Activated T-cell treated with anti-CD3 and anti-CD28 coated beads, Interleukin-2, amount 50 U/mL, for 72 hours (primary cell): ENCODE measurements at regions not wholly inside any gene's neighbourhood (a gene's known extent, or its start where the extent isn't known, plus 50 kb on each side); places are given as distances from the start of the nearest gene placed in this dataset.

ENCODE experiments used
- ATAC-seq, 2 donors: fragments of 150-1000 bp; cut with Tn5 transposase; replicated peaks in 1 of 2; 2 replicates each; pipeline ENCODE4 v1.10.0; 2021; ENCODE audit warnings: moderate library complexity in 2 of 2, mild to moderate bottlenecking in 1 of 2
- DNase-seq, 2 donors: peaks; one replicate each; pipeline ENCODE4 v3.0.0; 2021 to 2022; ENCODE audit warnings: mixed read lengths in 1 of 2
- H3K27ac Mint-ChIP-seq: one replicate; pipeline ENCODE4 v1.8.0; 2022; ENCODE audit warnings: mild to moderate bottlenecking, moderate library complexity, mixed read lengths
- H3K27me3 Mint-ChIP-seq: one replicate; pipeline ENCODE4 v1.8.0; 2022; ENCODE audit warnings: low read depth, mixed read lengths
- H3K36me3 Mint-ChIP-seq, 2 donors: one replicate each; pipeline ENCODE4 v1.8.0; 2022; ENCODE audit warnings: mixed read lengths in 2 of 2, mild to moderate bottlenecking in 1 of 2; ENCODE audit not compliant: insufficient read depth in 2 of 2
- H3K4me1 Mint-ChIP-seq: one replicate; pipeline ENCODE4 v1.8.0; 2022; ENCODE audit warnings: low read depth, mixed read lengths
- H3K4me3 Mint-ChIP-seq, 2 donors: one replicate each; pipeline ENCODE4 v1.8.0; 2022; ENCODE audit warnings: mild to moderate bottlenecking in 2 of 2, mixed read lengths in 2 of 2, moderate library complexity in 2 of 2
- H3K9me3 Mint-ChIP-seq, 2 donors: one replicate each; pipeline ENCODE4 v1.8.0; 2022; ENCODE audit warnings: mixed read lengths in 2 of 2

GRCh38 chr4:14864365-14865030 lies 137.8 kb upstream of the CPEB2 start:
- H3K9me3 Mint-ChIP-seq = no peaks in the 10 kb centered on the region
- H3K4me1 Mint-ChIP-seq = peaks cover 6% of the 10 kb centered on the region
- H3K36me3 Mint-ChIP-seq = no peaks in the 10 kb centered on the region
- ATAC-seq (no peak), DNase-seq (no peak)
- no peak overlapping the region for H3K4me3 Mint-ChIP-seq
- no peak overlapping the region for H3K27ac Mint-ChIP-seq
- peaks cover 52% of the 10 kb centered on the region for H3K27me3 Mint-ChIP-seq

GRCh38 chr4:14865031-14865366 lies 137.3 kb upstream of the CPEB2 start:
- Mint-ChIP-seq H3K9me3 (no peaks in the 10 kb centered on the region), H3K4me1 (peaks cover 6% of the 10 kb centered on the region), H3K27ac (no peak overlapping the region), H3K36me3 (no peaks in the 10 kb centered on the region), H3K27me3 (peaks cover 47% of the 10 kb centered on the region), H3K4me3 (no peak overlapping the region)
- DNase-seq = no peak
- ATAC-seq = no peak

- Mint-ChIP-seq H3K9me3 (no peaks in the 10 kb centered on the region), H3K27ac (no peak overlapping the region), H3K4me1 (peaks cover 6% of the 10 kb centered on the region), H3K4me3 (no peak overlapping the region), H3K36me3 (no peaks in the 10 kb centered on the region), H3K27me3 (peaks cover 44% of the 10 kb centered on the region)
- DNase-seq (no peak), ATAC-seq (no peak)
Measured at GRCh38 chr4:14865804-14866203, 136.5 kb upstream of the CPEB2 start.

GRCh38 chr4:14867847-14868246 lies 134.4 kb upstream of the CPEB2 start:
- Mint-ChIP-seq H3K27ac (no peak overlapping the region), H3K27me3 (peaks cover 35% of the 10 kb centered on the region), H3K4me3 (no peak overlapping the region), H3K36me3 (no peaks in the 10 kb centered on the region), H3K9me3 (no peaks in the 10 kb centered on the region), H3K4me1 (peaks cover 6% of the 10 kb centered on the region)
- ATAC-seq (no peak), DNase-seq (no peak)

GRCh38 chr4:14868426-14869395 lies 133.6 kb upstream of the CPEB2 start:
- no peak overlapping the region for H3K4me3 Mint-ChIP-seq
- no peaks in the 10 kb centered on the region for H3K36me3 Mint-ChIP-seq
- no peak overlapping the region for H3K27ac Mint-ChIP-seq

GRCh38 chr4:14871676-14872430 lies 130.4 kb upstream of the CPEB2 start:
- peak; percentile 41 to 56 for ATAC-seq
- H3K4me3 Mint-ChIP-seq = no peak overlapping the region
- H3K4me1 Mint-ChIP-seq = peaks cover 23% of the 10 kb centered on the region
- peak; percentile 23 to 32 for DNase-seq
- no peak overlapping the region for H3K27ac Mint-ChIP-seq
- peaks cover 2 to 3% of the 10 kb centered on the region in 2 donors for H3K36me3 Mint-ChIP-seq
- H3K27me3 Mint-ChIP-seq = peaks cover 11% of the 10 kb centered on the region
- H3K9me3 Mint-ChIP-seq = peaks cover 3% of the 10 kb centered on the region in 2 donors

More at GRCh38 chr4:14868426-14869395, 133.6 kb upstream of the CPEB2 start:
- Mint-ChIP-seq H3K27me3 (peaks cover 30% of the 10 kb centered on the region), H3K4me1 (peaks cover 6% of the 10 kb centered on the region), H3K9me3 (no peaks in the 10 kb centered on the region)
- no peak for ATAC-seq
- DNase-seq = no peak

- H3K9me3 Mint-ChIP-seq = peaks cover 3% of the 10 kb centered on the region in 2 donors
- H3K27me3 Mint-ChIP-seq = peaks cover 5% of the 10 kb centered on the region
- peak; percentile 86 for ATAC-seq
- H3K4me1 Mint-ChIP-seq = peaks cover 32% of the 10 kb centered on the region
- H3K27ac Mint-ChIP-seq = no peak overlapping the region
- H3K36me3 Mint-ChIP-seq = peaks cover 2 to 3% of the 10 kb centered on the region in 2 donors
- peak overlapping the region in 1 of 2 donors; percentile 30 for H3K4me3 Mint-ChIP-seq
- DNase-seq = peak in 1 of 2 donors; percentile 5
Measured at GRCh38 chr4:14874990-14875389, 127.3 kb upstream of the CPEB2 start.

GRCh38 chr4:14877246-14878225 lies 124.7 kb upstream of the CPEB2 start:
- DNase-seq = no peak
- ATAC-seq = no peak
- peaks cover 32% of the 10 kb centered on the region for H3K4me1 Mint-ChIP-seq
- H3K9me3 Mint-ChIP-seq = peaks cover 3% of the 10 kb centered on the region in 2 donors
- H3K36me3 Mint-ChIP-seq = peaks cover 2 to 3% of the 10 kb centered on the region in 2 donors
- no peak overlapping the region for H3K4me3 Mint-ChIP-seq
- H3K27ac Mint-ChIP-seq = no peak overlapping the region
- H3K27me3 Mint-ChIP-seq = no peaks in the 10 kb centered on the region

- Mint-ChIP-seq H3K36me3 (peaks cover 2 to 3% of the 10 kb centered on the region in 2 donors), H3K4me3 (no peak overlapping the region), H3K27me3 (peaks cover 8% of the 10 kb centered on the region), H3K27ac (no peak overlapping the region), H3K9me3 (peaks cover 3% of the 10 kb centered on the region in 2 donors), H3K4me1 (peaks cover 32% of the 10 kb centered on the region)
- DNase-seq (no peak), ATAC-seq (no peak)
Measured at GRCh38 chr4:14878681-14879080, 123.6 kb upstream of the CPEB2 start.

- H3K9me3 Mint-ChIP-seq = peaks cover 3% of the 10 kb centered on the region in 2 donors
- H3K36me3 Mint-ChIP-seq = peaks cover 2 to 3% of the 10 kb centered on the region in 2 donors
- no peak for DNase-seq
- H3K27me3 Mint-ChIP-seq = peaks cover 17% of the 10 kb centered on the region
- peaks cover 29% of the 10 kb centered on the region for H3K4me1 Mint-ChIP-seq
- H3K27ac Mint-ChIP-seq = no peak overlapping the region
- H3K4me3 Mint-ChIP-seq = no peak overlapping the region
- no peak for ATAC-seq
Measured at GRCh38 chr4:14879683-14880082, 122.6 kb upstream of the CPEB2 start.

- H3K9me3 Mint-ChIP-seq = peaks cover 2 to 3% of the 10 kb centered on the region in 2 donors
- H3K36me3 Mint-ChIP-seq = peaks cover 2% of the 10 kb centered on the region in 2 donors
- DNase-seq = no peak
- ATAC-seq = no peak
- no peak overlapping the region for H3K4me3 Mint-ChIP-seq
- H3K4me1 Mint-ChIP-seq = peaks cover 17% of the 10 kb centered on the region
- H3K27me3 Mint-ChIP-seq = peaks cover 20% of the 10 kb centered on the region
- H3K27ac Mint-ChIP-seq = no peak overlapping the region
Measured at GRCh38 chr4:14880805-14881204, 121.5 kb upstream of the CPEB2 start.

GRCh38 chr4:14883166-14883565 lies 119.1 kb upstream of the CPEB2 start:
- no peak overlapping the region for H3K27ac Mint-ChIP-seq
- no peak for ATAC-seq
- H3K4me3 Mint-ChIP-seq = no peak overlapping the region
- H3K36me3 Mint-ChIP-seq = no peaks in the 10 kb centered on the region
- no peaks in the 10 kb centered on the region for H3K9me3 Mint-ChIP-seq
- H3K4me1 Mint-ChIP-seq = no peaks in the 10 kb centered on the region
- DNase-seq = no peak
- peaks cover 20% of the 10 kb centered on the region for H3K27me3 Mint-ChIP-seq
